PC-3 (cell line): ENCODE measurements at regions not wholly inside any gene's neighbourhood (a gene's known extent, or its start where the extent isn't known, plus 50 kb on each side); places are given as distances from the start of the nearest gene placed in this dataset.
A peak's percentile ranks its signal among the peaks of the same experiment; 100 is the strongest.

Source experiments
- ATAC-seq: fragments of 200-7000 bp; cut with Tn5 transposase; 2 replicates; pipeline ENCODE4 v1.9.1; 2020; ENCODE audit warnings: mild to moderate bottlenecking, moderate library complexity
- BruUV-seq: library from RNA; stranded (reverse); fragments of 400-500 nt; replicated peaks from 2 replicates; lab custom pipeline; 2021; lab: Mats Ljungman, UMichigan
- CTCF ChIA-PET: fragments of 300-600 bp; sonication (Branson Sonifier 250); formaldehyde crosslinking; loops from one replicate; lab custom pipeline; 2022; ENCODE audit warnings: antibody characterized with exemption; lab: Charles Lee
- POLR2A ChIA-PET: fragments of 300-600 bp; sonication (Branson Sonifier 250); formaldehyde crosslinking; loops from one replicate; lab custom pipeline; 2022; ENCODE audit warnings: antibody characterized with exemption; ENCODE audit not compliant: unreplicated experiment; lab: Charles Lee
- DNase-seq: peaks from one replicate; pipeline ENCODE4 v3.0.0-alpha.2; 2015
- H2AFZ ChIP-seq: fragments of 300-600 bp; sonication (generic); 2 replicates; pipeline ENCODE4 v1.6.0; 2016; ENCODE audit warnings: antibody characterized with exemption, low read length
- H3F3A ChIP-seq: fragments of 300-600 bp; sonication (generic); one replicate; pipeline ENCODE4 v1.6.0; 2017; ENCODE audit warnings: antibody characterized with exemption, low read length, control low read depth, mild to moderate bottlenecking; ENCODE audit not compliant: unreplicated experiment
- H3K27ac ChIP-seq: fragments of 300-600 bp; sonication (generic); 2 replicates; pipeline ENCODE4 v1.5.1; 2016; ENCODE audit warnings: mild to moderate bottlenecking, low read length
- H3K27me3 ChIP-seq: fragments of 300-600 bp; sonication (generic); 2 replicates; pipeline ENCODE4 v1.6.1; 2016; ENCODE audit warnings: low read length, mixed read lengths
- H3K36me3 ChIP-seq: fragments of 300-600 bp; sonication (generic); 2 replicates; pipeline ENCODE4 v1.6.1; 2016; ENCODE audit warnings: low read depth, mixed run types, low read length, mixed read lengths
- H3K4me1 ChIP-seq: fragments of 300-600 bp; sonication (generic); 2 replicates; pipeline ENCODE4 v1.5.1; 2016; ENCODE audit warnings: low read length; ENCODE audit not compliant: insufficient read depth
- H3K4me2 ChIP-seq: fragments of 300-600 bp; sonication (generic); 2 replicates; pipeline ENCODE4 v1.6.0; 2016; ENCODE audit warnings: low read length
- H3K4me3 ChIP-seq: fragments of 300-600 bp; sonication (generic); 2 replicates; pipeline ENCODE4 v1.5.1; 2016; ENCODE audit warnings: mild to moderate bottlenecking, low read length, mixed read lengths
- H3K79me2 ChIP-seq: fragments of 300-600 bp; sonication (generic); 2 replicates; pipeline ENCODE4 v1.6.1; 2017; ENCODE audit warnings: low read length, mixed read lengths
- H3K9ac ChIP-seq: fragments of 300-600 bp; sonication (generic); 2 replicates; pipeline ENCODE4 v1.6.0; 2016; ENCODE audit warnings: mild to moderate bottlenecking, low read length
- H3K9me2 ChIP-seq: fragments of 300-600 bp; sonication (generic); replicated peaks from 2 replicates; pipeline ENCODE4 v1.6.1; 2016; ENCODE audit warnings: mixed run types, low read length, mixed read lengths
- H3K9me3 ChIP-seq: fragments of 300-600 bp; sonication (generic); 2 replicates; pipeline ENCODE4 v1.6.1; 2016; ENCODE audit warnings: low read length, mixed read lengths
- H4K20me1 ChIP-seq: fragments of 300-600 bp; sonication (generic); 2 replicates; pipeline ENCODE4 v1.6.1; 2016; ENCODE audit warnings: low read length, mixed read lengths
- EZH2 ChIP-seq: fragments of 300-600 bp; sonication (generic); IDR thresholded peaks from one replicate; pipeline ENCODE4 v1.6.1; 2017; ENCODE audit warnings: antibody characterized with exemption, mild to moderate bottlenecking, low read length; ENCODE audit not compliant: unreplicated experiment
- EZH2phosphoT487 ChIP-seq: fragments of 300-600 bp; sonication (generic); IDR thresholded peaks from 2 replicates; pipeline ENCODE4 v1.6.1; 2018; ENCODE audit warnings: mild to moderate bottlenecking, antibody characterized with exemption, low read length, borderline replicate concordance
- intact Hi-C: fragments of 100-400 bp; cut with micrococcal nuclease; formaldehyde crosslinking; loops from 2 replicates; pipeline ENCODE4 v1.9.0; 2023
- TF ChIP-seq, protein P1 (sequence below): fragments of 300-600 bp; sonication (generic); conservative IDR thresholded peaks from 2 replicates; pipeline ENCODE4 v1.5.1; 2017; ENCODE audit warnings: antibody characterized with exemption, low read depth, mild to moderate bottlenecking, low read length

DNA sequence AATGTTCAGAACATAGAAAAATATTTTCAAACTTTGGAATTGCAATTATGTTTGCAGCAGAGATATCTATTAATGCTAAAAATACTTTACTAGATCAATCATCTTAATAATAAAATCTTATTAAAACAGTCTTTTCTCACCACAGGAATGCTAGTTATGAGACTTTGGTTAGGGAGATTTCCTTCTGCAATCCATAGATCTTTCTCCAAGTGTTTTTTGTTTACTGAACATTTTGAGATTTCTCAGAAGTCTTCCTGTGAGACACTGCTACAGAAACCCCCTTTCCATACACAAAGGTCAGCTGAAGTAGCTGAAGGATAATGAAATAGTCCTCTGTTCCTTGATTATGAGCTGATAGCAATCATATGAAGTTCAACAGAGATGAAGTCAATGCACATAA lies 59.4 kb upstream of the RAPH1 start:
- H4K20me1 ChIP-seq, result no peaks in the 10 kb centered on the region
- ChIA-PET POLR2A (no interaction called here), CTCF (no interaction called here)
- no peaks in the 10 kb centered on the region for H3K9me3 ChIP-seq
- H3K9me2 ChIP-seq, result 0 out of 2 replicates have a peak, but pooled peaks cover under 1% of the 10 kb centered on the region
- DNase-seq (peak; percentile 61), ATAC-seq (peak; percentile 76)
- peak overlapping the region; percentile 3; the same call in 1 of the 2 replicates for H3K4me2 ChIP-seq
- no peaks in the 10 kb centered on the region for H3K79me2 ChIP-seq
- BruUV-seq, result no TSS peak
- no peak for TF ChIP-seq EZH2
- TF ChIP-seq, protein P1, sequence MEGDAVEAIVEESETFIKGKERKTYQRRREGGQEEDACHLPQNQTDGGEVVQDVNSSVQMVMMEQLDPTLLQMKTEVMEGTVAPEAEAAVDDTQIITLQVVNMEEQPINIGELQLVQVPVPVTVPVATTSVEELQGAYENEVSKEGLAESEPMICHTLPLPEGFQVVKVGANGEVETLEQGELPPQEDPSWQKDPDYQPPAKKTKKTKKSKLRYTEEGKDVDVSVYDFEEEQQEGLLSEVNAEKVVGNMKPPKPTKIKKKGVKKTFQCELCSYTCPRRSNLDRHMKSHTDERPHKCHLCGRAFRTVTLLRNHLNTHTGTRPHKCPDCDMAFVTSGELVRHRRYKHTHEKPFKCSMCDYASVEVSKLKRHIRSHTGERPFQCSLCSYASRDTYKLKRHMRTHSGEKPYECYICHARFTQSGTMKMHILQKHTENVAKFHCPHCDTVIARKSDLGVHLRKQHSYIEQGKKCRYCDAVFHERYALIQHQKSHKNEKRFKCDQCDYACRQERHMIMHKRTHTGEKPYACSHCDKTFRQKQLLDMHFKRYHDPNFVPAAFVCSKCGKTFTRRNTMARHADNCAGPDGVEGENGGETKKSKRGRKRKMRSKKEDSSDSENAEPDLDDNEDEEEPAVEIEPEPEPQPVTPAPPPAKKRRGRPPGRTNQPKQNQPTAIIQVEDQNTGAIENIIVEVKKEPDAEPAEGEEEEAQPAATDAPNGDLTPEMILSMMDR, result no peak
- no peak for TF ChIP-seq EZH2phosphoT487
- no peaks in the 10 kb centered on the region for H3F3A ChIP-seq
- no peak overlapping the region for H2AFZ ChIP-seq
- no peak overlapping the region for H3K9ac ChIP-seq
- intact Hi-C loops, result no loop called here
- H3K36me3 ChIP-seq, result no peaks in the 10 kb centered on the region
- H3K27me3 ChIP-seq, result no peaks in the 10 kb centered on the region
- no peak overlapping the region for H3K27ac ChIP-seq
- H3K4me1 ChIP-seq, result peaks cover 27% of the 10 kb centered on the region
- no peak overlapping the region for H3K4me3 ChIP-seq

DNA sequence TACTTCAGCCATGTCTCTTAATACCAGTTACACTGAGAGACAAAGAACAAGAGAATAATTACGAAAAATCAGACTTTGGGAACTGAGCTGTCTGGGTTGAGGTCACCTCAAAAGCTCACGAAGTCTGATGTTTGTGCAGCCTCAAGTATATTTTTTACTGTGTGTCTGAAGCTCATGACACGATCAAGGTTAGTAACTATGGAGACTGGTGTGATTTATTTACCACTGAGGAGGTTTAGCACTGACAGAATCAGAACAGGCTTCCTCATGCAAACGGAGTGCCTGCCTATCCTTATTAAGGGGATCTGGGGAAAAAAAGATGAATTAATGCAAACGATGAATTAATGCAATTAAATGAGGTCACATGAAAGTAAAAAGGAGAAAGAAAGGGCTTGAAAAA lies 61.1 kb upstream of the RAPH1 start:
- H3K4me2 ChIP-seq, result no peak overlapping the region
- no peak overlapping the region for H2AFZ ChIP-seq
- no peak overlapping the region for H3K27ac ChIP-seq
- ATAC-seq, result no peak
- H3K9ac ChIP-seq, result no peak overlapping the region
- no peak for DNase-seq
- H3K27me3 ChIP-seq, result no peaks in the 10 kb centered on the region
- ChIA-PET CTCF (no interaction called here), POLR2A (no interaction called here)
- no peaks in the 10 kb centered on the region for H3K36me3 ChIP-seq
- intact Hi-C loops, result no loop called here
- H3K79me2 ChIP-seq, result no peaks in the 10 kb centered on the region
- H3K4me1 ChIP-seq, result peaks cover 27% of the 10 kb centered on the region
- H3K9me2 ChIP-seq, result 0 out of 2 replicates have a peak, but pooled peaks cover 3% of the 10 kb centered on the region
- H3F3A ChIP-seq, result no peaks in the 10 kb centered on the region
- no peaks in the 10 kb centered on the region for H3K9me3 ChIP-seq
- H3K4me3 ChIP-seq, result no peak overlapping the region
- TF ChIP-seq EZH2 (no peak), EZH2phosphoT487 (no peak)
- TF ChIP-seq, protein P1, result no peak
- no peaks in the 10 kb centered on the region for H4K20me1 ChIP-seq
- no TSS peak for BruUV-seq

DNA sequence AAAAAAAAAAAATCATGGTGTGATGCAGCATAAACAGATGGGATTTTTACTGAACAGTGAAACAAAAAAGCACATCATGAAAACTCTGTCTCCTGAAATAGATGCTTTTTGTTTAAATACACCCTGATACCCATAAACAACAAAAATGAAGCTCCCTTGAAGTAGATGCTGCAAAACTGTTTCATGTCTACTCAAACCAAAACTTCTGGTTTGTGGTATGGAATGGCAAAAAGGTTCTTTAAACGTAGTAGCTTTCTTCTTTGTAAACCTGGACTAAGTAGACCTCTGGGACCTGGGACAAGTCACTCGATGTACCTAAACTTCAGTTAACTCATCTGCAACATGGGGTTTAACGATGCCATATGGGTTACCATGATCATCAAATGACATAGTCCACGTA lies 64.4 kb upstream of the RAPH1 start:
- no peaks in the 10 kb centered on the region for H3K9me3 ChIP-seq
- H2AFZ ChIP-seq, result no peak overlapping the region
- no peak overlapping the region for H3K4me3 ChIP-seq
- no peaks in the 10 kb centered on the region for H3F3A ChIP-seq
- ATAC-seq (no peak), DNase-seq (no peak)
- no peaks in the 10 kb centered on the region for H4K20me1 ChIP-seq
- ChIA-PET POLR2A (no interaction called here), CTCF (no interaction called here)
- TF ChIP-seq EZH2phosphoT487, result no peak
- no peak for TF ChIP-seq EZH2
- TF ChIP-seq, protein P1, result no peak
- no peaks in the 10 kb centered on the region for H3K27me3 ChIP-seq
- H3K27ac ChIP-seq, result no peak overlapping the region
- no peaks in the 10 kb centered on the region for H3K79me2 ChIP-seq
- H3K9me2 ChIP-seq, result 0 out of 2 replicates have a peak, but pooled peaks cover 3% of the 10 kb centered on the region
- no peaks in the 10 kb centered on the region for H3K36me3 ChIP-seq
- H3K4me1 ChIP-seq, result peaks cover 18% of the 10 kb centered on the region
- intact Hi-C loops, result no loop called here
- no peak overlapping the region for H3K9ac ChIP-seq
- no TSS peak for BruUV-seq
- no peak overlapping the region for H3K4me2 ChIP-seq
